Fibroblast of skin of right biceps (primary cell): ENCODE measurements at regions not wholly inside any gene's neighbourhood (a gene's known extent, or its start where the extent isn't known, plus 50 kb on each side); places are given as distances from the start of the nearest gene placed in this dataset.

Source experiments
- DNase-seq: peaks from one replicate; pipeline ENCODE4 v3.0.0-alpha.2; 2013

GRCh38 chr11:109109150-109109549 lies 312.8 kb upstream of the C11orf87 start:
- DNase-seq = peak; percentile 5

GRCh38 chr11:109109571-109110315 lies 312.2 kb upstream of the C11orf87 start:
- no peak for DNase-seq

GRCh38 chr11:109112261-109112660 lies 309.7 kb upstream of the C11orf87 start:
- DNase-seq = no peak

GRCh38 chr11:109112821-109113280 lies 309.1 kb upstream of the C11orf87 start:
- DNase-seq = peak; percentile 39

- DNase-seq = no peak
Measured at GRCh38 chr11:109120341-109120740, 301.6 kb upstream of the C11orf87 start.

GRCh38 chr11:109121173-109121932 lies 300.6 kb upstream of the C11orf87 start:
- no peak for DNase-seq

- DNase-seq = peak; percentile 70
Measured at GRCh38 chr11:109123816-109124787, 297.9 kb upstream of the C11orf87 start.

- no peak for DNase-seq
Measured at GRCh38 chr11:109130910-109131309, 291.1 kb upstream of the C11orf87 start.

- no peak for DNase-seq
Measured at GRCh38 chr11:109132539-109132938, 289.5 kb upstream of the C11orf87 start.

GRCh38 chr11:109133159-109133558 lies 288.8 kb upstream of the C11orf87 start:
- no peak for DNase-seq

GRCh38 chr11:109135627-109136026 lies 286.4 kb upstream of the C11orf87 start:
- no peak for DNase-seq

- peak; percentile 66 for DNase-seq
Measured at GRCh38 chr11:109138196-109138595, 283.8 kb upstream of the C11orf87 start.

- DNase-seq = no peak
Measured at GRCh38 chr11:109140426-109140825, 281.6 kb upstream of the C11orf87 start.

GRCh38 chr11:109140857-109141515 lies 281.0 kb upstream of the C11orf87 start:
- DNase-seq = no peak

GRCh38 chr11:109145287-109145686 lies 276.7 kb upstream of the C11orf87 start:
- DNase-seq = no peak

GRCh38 chr11:109147726-109148125 lies 274.3 kb upstream of the C11orf87 start:
- DNase-seq = no peak

GRCh38 chr11:109148669-109149068 lies 273.3 kb upstream of the C11orf87 start:
- no peak for DNase-seq

GRCh38 chr11:109150581-109150980 lies 271.4 kb upstream of the C11orf87 start:
- no peak for DNase-seq

GRCh38 chr11:109153836-109154235 lies 268.2 kb upstream of the C11orf87 start:
- DNase-seq = no peak

- DNase-seq = no peak
Measured at GRCh38 chr11:109155291-109155690, 266.7 kb upstream of the C11orf87 start.

- DNase-seq = no peak
Measured at GRCh38 chr11:109165035-109165434, 257.0 kb upstream of the C11orf87 start.

- DNase-seq = no peak
Measured at GRCh38 chr11:109166441-109166840, 255.5 kb upstream of the C11orf87 start.
